UCSD-AML1 (cell line): ENCODE measurements at regions not wholly inside any gene's neighbourhood (a gene's known extent, or its start where the extent isn't known, plus 50 kb on each side); places are given as distances from the start of the nearest gene placed in this dataset.
"Not testable (repeated sequence)": the region's sequence is repeated elsewhere in the genome, so short reads cannot be mapped to it uniquely, and the experiment has no call there.

Experiments
- DNase-seq: peaks from one replicate; lab custom pipeline; 2025; ENCODE audit not compliant: unreplicated experiment; lab: John Stamatoyannopoulos, UW

DNA sequence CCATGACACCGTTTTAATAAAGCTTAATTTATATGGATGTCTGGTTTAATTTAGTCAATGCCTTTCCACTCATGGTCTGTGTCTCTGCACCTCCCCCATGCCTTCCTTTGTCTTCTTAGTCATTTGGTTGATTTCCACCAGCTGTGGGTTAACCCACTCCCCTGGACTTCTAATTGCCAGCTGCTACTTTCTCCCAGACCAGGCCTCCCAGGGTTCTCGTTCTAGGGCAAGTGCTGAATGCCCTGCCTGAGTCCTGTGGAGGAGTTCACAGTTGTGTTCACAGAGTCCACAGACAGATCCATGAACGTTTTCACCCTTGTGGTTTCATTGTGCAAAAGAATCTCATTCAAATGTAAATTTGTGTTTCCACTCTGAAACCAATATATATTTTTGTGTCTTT is 243.4 kb downstream of the NUF2 start:
- no peak for DNase-seq

DNA sequence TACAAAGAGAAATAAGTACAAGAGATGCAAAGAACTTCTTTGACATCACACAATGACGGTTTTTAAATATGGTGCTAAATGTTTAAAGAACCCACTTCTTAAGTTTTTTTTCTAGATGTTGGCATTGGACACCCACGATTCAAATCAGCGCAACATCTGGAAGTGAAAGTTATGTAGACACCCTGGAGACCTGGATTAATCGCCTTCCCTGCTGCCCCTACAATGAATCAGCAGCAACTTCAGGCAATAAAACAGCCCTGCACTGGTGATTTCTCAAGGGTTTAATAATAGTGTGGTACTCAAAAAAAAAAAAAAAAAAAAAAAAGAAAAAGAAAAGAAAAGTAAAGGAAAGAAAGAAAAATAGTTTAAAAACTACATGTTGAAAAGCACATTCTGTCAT is 248.3 kb downstream of the NUF2 start:
- DNase-seq, result no peak

DNA sequence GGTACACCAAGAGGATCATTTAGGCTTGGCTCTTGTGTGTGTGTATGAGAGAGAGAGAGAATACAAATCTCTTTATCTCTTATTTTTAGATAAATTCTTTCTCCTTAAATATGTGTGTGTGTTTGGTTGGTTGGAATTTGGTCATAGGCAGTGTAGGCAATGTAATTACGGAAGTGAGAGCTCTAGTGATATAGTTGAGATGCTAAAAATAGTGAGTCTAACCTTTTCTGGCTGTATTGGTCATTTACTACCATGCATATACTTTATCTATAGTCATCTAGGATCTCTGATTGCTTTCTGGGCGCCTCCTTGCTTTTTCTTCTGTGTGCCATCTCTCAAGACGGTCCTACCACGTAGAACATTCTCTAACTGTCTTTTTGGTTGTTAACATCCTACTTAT is 250.2 kb downstream of the NUF2 start:
- no peak for DNase-seq

DNA sequence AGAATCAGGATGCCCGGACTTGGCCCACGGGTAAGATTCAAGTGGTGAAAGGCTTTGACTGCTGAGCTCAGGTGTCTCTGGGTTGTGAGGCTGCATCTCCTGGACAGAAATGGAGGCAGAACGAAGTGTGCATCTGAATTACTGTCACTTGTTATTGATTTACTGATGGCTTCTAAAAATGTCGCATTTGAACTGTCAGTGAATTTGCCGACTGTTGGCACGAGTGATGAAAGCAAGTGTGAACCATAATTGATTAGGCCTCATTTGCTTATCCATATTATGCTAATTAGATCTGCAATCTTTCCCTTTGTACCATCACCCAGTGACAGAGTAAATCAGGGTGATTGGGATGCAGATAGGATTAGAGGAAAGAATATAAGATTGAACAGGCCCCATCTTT is 252.4 kb downstream of the NUF2 start:
- DNase-seq, result no peak

DNA sequence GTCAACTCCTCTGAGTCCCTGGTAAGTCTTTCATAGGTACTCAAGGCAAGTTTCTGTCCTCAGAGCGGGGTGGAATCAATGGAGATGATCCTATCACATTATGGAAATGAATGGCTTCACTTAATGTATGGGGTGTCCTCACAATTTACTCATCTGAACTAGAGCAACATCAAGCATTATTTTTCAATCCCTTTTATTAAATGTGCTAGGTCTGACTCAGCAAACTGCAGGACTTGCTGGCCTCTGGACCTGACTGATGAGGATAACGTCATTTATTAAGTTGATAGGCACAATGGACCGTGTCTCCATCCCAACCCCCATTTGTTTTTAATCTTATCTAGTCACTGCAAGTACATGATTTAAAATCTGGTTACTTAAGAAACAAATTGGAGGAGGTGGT is 259.2 kb downstream of the NUF2 start:
- DNase-seq, result no peak

DNA sequence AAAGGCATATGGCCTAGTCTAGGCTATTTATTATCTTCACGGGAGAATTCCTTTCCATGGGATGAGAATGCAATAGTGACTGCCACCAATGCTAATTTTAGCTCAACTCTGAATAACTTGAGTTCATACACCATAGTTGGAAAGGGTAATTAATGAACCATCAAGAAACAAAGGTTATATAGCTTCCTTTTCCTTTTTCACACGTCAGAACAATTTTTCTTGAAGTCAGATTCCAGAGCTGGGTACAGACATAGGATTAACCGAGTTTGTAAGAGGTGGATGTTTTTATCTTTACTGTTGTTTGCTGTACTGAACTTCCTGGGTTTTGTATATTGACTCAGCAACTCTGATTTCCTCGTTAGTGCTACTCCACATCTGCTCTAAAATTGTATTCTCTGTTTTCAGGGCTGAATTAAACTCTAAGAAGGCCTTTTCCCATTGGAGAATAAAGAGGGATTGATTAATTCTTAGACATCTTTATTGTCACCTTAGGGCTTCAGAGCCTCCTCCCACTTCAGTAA is 262.0 kb downstream of the NUF2 start:
- DNase-seq, result no peak

DNA sequence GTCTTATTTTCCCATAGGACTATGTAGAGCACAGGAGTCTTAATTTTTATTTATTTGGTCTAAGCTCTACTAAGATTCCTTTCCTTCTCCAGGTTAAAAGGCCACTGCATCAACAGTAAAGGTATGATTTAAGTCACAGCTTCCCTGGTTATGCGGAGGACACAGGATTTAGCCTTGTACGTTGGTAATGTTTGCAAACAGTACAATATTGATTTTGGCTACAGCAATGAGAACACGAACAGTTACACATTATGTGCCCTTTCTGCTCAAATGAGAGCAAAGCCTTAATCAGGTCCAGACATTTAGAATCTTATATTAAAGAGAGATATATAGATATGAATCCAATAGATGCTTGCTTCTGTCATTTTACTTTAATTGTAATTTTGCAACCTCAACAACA is 264.0 kb downstream of the NUF2 start:
- no peak for DNase-seq

DNA sequence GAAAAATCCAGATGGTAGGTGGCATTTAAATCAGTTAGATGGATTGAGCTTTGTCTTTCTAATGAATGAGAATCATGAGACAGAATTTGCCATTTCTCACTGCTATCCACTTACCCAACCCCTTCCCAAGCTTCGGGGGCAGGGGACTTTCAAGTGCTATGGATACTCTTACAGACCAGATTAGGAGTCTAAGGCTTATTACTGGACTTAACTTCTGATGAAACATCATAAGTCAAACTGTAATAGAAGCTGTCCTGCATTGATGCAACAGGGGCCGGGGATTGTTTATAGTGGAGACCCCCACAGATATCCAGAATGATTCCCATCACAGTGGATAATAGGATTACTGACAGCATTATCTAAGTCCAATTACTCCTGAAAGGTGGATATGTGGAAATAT is 267.0 kb downstream of the NUF2 start:
- no peak for DNase-seq

DNA sequence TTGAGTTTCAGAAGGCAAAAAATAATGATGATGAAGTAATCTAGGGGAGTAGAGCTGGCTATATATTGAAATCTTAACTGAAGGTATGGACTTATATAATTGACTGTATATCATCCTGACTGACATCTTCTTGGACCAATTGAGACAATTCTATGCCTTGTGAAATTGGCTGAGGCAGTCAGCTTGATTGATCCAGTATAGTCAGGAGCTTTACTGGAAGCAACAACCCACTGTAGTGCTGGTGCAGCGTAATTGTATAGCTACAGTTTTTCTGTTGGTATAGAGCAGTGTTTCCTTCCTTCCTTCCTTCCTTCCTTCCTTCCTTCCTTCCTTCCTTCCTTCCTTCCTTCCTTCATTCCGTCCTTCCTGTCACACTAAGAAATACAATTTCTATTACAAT is 268.0 kb downstream of the NUF2 start:
- DNase-seq, result no peak

DNA sequence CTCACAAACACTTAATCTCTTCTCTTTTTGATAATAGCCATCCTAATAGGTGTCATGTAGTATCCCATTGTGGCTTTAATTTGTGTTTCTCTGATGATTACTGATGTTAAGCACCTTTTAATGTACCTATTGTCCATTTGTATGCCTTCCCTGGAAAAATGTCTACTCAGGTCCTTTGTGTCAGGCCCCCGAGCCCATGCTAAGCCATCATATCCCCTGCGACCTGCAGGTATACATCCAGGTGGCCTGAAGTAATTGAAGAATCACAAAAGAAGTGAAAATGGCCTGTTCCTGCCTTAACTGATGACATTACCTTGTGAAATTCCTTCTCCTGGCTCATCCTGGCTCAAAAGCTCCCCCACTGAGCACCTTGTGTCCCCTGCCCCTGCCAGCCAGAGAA is 269.4 kb downstream of the NUF2 start:
- DNase-seq, result not testable (repeated sequence)

DNA sequence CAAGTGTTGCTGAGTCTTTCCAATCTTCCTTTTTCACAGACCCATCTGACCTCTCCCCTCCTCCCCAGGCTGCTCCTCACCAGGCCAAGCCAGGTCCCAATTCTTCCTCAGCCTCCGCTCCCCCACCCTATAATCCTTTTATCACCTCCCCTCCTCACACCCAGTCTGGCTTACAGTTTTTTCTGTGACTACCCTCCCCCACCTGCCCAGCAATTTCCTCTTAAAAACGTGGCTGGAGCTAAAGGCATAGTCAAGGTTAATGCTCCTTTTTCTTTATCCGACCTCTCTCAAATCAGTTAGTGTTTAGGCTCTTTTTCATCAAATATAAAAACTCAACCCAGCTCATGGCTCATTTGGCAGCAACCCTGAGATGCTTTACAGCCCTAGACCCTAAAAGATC is 270.9 kb downstream of the NUF2 start:
- DNase-seq, result not testable (repeated sequence)

DNA sequence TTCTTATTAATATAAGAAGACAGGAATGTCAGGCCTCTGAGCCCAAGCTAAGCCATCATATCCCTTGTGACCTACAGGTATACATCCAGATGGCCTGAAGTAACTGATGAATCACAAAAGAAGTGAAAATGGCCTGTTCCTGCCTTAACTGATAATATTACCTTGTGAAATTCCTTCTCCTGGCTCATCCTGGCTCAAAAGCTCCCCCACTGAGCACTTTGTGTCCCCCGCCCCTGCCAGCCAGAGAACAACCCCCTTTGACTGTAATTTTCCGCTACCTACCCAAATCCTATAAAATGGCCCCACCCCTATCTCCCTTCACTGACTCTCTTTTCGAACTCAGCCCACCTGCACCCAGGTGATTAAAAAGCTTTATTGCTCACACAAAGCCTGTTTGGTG is 274.4 kb downstream of the NUF2 start:
- DNase-seq, result not testable (repeated sequence)

DNA sequence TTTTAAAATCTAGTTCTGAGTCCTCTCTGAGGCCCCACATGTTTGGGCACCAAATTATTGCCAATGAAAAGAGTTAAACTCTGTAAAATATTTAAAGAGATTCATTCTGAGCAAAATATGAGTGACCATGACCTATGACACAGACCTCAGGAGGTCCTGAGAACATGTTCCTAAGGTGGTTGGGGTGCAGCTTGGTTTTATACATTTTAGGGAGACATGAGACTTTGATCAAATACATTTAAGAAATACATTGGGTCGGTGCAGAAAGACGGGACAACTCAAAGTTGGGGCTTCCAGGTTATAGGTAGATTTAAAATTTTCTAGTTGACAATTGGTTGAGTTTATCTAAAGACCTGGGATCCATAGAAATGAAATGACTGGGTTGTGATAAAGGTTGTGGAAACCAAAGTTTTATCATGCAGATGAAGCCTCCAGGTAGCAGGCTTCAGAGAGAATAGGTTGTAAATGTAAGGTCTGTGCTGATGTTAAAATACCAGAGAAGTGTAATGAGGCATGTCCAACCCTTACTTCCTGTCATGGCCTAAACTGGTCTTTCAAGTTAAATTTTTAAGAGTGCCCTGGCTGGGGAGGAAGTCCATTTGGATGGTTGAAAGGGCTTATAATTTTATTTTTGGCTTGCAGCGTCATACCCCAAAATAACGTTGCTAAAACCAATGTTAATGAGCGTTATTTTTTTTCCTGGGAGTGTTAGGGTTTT is 274.9 kb downstream of the NUF2 start:
- no peak for DNase-seq

DNA sequence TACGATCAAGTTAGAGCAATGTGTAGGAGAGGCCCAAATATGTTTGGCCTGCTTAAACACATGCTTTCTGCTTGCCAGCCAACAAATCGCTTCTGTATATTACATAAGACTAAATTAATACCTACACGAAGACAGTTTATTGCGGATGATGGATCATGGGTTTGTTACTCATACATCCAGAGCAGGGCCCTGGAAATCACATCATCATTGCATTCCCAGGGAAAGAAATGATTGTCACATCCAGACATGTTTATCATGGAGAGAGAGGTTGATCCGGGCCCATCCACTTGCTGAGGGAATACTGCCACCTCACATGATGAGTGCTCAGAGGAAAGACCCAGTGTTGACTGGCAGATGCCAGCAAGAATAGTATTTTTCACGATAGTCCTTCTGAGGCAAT is 282.6 kb downstream of the NUF2 start:
- DNase-seq, result no peak

DNA sequence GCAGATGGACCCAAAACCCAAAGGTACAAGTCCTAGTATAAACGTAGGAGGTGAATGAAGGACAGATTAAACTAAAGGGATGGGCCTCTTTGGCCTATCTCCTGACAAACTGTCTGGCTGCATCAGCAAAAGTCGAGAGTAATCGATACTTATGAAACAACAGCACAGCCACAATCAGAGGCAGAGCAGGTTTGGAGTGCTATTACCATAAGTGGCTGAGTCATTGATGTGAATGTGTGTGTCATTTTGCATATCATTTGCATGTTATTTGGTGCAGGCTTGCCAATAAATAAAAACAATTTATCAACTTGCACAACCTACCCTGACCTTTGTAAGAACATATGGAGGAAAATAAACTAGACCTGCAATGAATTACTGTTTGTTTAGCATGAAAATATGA is 283.1 kb downstream of the NUF2 start:
- no peak for DNase-seq

DNA sequence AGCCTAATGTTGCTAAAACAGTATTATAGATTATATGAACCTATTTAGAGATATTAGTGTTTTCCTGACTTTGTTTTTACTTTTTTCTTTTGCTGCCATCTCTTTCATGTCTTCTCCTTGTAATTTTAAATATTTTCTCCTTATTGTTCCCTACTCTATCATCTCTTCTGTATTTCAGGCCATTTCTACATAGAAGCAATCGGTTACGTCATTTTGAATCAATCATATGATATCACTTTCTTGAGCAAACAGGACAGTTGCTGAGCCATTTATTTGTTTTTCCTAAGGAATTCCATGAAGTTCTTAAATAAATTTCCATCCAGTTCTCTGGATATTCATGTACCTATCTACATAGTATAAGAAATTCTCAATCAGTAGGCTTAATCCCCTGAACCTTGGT is 287.2 kb downstream of the NUF2 start:
- no peak for DNase-seq

DNA sequence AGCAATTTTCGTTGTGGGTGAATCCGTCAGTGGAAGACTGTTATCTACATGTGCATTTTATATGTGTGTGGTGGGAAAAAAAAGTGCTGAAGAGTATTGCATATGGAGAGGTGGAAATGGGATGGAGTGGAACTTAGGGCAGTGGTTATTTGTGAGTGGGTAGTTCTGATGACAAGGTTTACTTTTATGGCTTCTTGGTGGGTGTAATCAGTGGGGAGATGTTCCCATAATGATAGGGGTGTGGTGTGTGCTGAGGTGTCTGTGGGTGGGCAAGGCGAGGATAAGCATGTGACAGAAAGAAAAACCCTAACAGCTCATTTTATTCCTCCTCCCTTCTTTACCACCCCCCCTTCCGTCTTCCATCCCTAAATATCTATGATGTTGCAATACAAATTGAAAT is 288.1 kb downstream of the NUF2 start:
- DNase-seq, result no peak

DNA sequence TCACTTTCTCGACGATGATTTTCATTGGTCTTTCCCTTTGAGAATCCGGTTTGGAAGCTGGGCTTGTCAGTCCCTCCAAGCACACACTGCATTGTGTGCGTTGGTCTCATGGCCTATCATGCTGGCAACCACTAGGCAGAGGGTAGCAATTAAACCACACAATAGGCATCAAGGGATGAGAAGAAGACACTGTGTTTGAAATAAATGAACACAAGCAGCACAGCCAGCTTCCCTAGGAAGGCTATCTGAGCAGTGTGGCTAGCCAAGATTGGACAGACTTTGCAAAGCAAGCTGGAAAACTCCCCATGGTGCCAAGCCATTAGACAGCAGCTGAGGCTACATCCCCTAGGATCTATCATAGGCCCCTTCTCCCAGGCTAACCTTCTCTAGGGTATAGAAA is 288.7 kb downstream of the NUF2 start:
- DNase-seq, result no peak

DNA sequence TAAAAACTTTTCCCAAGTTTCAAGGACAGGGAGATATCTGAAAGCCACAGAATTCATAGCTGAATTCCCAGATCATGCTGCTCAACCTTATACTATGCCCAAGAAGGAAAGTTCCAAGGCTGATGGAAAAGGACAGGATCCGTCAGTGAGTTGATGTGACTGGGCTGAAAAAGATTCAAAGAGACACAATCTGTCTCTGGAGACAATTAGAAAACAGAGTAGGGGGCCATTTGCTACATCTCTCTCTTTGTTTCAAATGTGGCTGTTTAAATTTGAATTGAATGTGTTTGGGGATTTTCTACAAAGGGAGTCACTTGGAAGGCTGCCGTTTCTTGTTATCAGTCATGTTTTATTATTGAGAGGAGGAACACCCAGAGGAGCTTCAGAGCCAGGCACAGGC is 292.6 kb downstream of the NUF2 start:
- no peak for DNase-seq

DNA sequence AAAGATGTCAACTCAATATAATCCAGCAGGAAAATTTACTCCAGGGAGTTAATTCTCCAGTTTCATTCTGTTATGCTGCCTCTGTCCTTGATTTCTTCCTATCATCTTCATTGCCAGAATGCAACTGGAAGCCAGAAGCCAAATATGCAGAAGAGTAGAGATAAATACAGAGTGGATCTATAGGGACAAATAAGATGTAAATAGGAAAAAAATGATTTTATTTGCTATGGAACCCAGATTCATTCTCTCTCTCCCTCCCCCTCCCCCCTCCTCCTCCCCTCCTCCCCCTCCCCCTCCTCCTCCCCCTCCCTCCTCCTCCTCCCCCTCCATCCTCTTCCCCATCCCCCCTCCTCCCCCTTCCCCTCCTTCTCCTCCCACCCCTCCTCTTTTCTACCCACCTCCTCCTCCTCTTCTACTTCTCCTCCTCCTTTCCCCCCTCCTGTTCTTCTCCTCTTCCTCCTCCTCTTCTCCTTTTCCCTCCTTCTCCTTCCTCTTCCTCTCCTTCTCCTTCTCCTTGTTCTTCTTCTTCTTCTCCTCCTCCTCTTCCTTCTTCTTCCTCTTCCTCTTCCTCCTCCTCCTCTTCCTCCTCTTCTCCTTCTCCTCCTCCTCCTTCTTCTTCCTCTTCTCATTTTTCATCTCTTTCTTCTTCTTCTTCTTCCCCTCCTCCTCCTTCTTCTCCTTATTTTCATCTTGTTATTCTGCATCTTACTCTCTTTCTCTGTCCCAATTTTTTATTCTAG is 306.4 kb downstream of the NUF2 start:
- DNase-seq, result no peak

DNA sequence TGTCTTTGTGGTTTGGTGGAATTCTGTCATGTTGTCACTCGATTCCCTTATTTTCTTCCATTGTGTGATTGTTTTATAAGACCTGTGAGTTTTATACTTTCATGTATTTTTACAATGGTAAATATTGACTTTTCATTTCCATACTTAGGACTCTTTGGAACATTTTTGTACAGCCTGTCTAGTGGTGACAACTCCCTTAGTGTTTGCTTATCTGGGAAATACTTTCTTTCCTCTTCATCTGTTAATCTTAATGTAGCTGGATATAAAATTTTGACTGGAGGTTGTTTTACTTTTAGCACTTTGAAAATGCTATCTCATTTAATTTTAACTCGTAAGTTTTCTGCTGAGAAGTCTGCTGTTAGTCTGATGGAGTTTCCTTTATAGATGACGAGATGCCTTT is 310.5 kb downstream of the NUF2 start:
- DNase-seq, result no peak

DNA sequence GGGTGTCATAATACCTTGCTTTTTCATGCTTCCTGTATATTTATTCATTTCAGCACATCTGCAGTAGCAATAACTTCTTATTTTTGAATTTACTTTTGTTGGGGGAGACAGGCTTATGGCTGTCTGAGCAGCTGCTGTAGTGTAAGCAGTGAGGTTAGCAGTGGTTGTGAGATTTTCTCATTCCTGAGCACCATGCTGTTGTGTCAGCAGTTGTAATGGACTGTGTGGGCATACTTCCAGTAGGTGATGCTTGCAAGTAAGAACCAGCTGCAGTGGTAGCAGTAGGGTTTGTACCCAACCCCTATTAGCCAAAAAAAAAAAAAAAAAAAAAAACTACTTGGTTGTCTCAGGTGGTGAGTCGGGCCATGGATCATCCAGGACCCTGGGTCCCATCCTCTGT is 311.6 kb downstream of the NUF2 start:
- DNase-seq, result no peak

DNA sequence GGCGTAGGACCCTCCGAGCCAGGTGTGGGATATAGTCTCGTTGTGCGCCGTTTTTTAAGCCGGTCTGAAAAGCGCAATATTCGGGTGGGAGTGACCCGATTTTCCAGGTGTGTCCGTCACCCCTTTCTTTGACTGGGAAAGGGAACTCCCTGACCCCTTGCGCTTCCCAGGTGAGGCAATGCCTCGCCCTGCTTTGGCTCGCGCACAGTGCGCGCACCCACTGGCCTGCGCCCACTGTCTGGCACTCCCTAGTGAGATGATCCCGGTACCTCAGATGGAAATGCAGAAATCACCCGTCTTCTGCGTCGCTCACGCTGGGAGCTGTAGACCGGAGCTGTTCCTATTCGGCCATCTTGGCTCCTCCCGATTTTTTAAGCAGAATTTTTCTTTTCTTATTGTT is 323.9 kb downstream of the NUF2 start:
- not testable (repeated sequence) for DNase-seq
